ENCODE measurements at regions not wholly inside any gene's neighbourhood (a gene's known extent, or its start where the extent isn't known, plus 50 kb on each side); places are given as distances from the start of the nearest gene placed in this dataset.

DNA sequence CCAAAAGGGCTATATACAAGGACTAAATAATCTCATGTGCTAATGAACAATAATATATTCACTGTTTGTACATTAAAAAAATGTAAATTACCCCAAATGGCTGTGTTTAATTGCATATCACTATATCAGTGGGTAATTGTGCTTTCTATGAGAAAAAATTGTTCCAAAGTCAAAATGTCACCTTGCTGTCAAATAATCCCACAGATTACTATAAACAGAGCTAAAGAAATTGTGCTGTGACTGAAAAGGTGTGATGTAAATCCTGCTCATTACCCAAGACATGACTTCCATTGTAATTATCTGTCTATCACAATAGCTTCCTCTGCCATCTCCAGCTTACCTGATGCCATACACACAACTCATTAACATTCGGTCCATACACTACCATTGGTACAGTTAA is 70.3 kb downstream of the ATP23 start:
- TF ChIP-seq, protein P1, sequence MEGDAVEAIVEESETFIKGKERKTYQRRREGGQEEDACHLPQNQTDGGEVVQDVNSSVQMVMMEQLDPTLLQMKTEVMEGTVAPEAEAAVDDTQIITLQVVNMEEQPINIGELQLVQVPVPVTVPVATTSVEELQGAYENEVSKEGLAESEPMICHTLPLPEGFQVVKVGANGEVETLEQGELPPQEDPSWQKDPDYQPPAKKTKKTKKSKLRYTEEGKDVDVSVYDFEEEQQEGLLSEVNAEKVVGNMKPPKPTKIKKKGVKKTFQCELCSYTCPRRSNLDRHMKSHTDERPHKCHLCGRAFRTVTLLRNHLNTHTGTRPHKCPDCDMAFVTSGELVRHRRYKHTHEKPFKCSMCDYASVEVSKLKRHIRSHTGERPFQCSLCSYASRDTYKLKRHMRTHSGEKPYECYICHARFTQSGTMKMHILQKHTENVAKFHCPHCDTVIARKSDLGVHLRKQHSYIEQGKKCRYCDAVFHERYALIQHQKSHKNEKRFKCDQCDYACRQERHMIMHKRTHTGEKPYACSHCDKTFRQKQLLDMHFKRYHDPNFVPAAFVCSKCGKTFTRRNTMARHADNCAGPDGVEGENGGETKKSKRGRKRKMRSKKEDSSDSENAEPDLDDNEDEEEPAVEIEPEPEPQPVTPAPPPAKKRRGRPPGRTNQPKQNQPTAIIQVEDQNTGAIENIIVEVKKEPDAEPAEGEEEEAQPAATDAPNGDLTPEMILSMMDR (conservative IDR thresholded peaks at IDR 0.05 in 1 of 2, IDR thresholded peaks at IDR 0.05 in 1 of 2; ENCODE audit: extremely low read depth in 1 of 2, insufficient read depth in 1 of 2, low read depth in 1 of 2, low read length in 2 of 2) = no peak
- TF ChIP-seq EZH2 (IDR thresholded peaks at IDR 0.05; ENCODE audit: borderline replicate concordance, low read length) = no peak

All from mammary epithelial cell (primary cell).